Panc1 (cell line): ENCODE measurements at regions not wholly inside any gene's neighbourhood (a gene's known extent, or its start where the extent isn't known, plus 50 kb on each side); places are given as distances from the start of the nearest gene placed in this dataset.

Source experiments
- ATAC-seq: fragments of 200-7000 bp; cut with Tn5 transposase; 2 replicates; pipeline ENCODE4 v1.9.1; 2020; ENCODE audit warnings: mild to moderate bottlenecking, moderate library complexity
- BruUV-seq: library from RNA; stranded (reverse); fragments of 400-500 nt; replicated peaks from 2 replicates; lab custom pipeline; 2021; lab: Mats Ljungman, UMichigan
- CTCF ChIA-PET: fragments of 300-600 bp; sonication (Branson Sonifier 250); formaldehyde crosslinking; loops from one replicate; lab custom pipeline; 2022; ENCODE audit warnings: antibody characterized with exemption; lab: Charles Lee
- POLR2A ChIA-PET: fragments of 300-600 bp; sonication (Branson Sonifier 250); formaldehyde crosslinking; loops from one replicate; lab custom pipeline; 2022; ENCODE audit warnings: antibody characterized with exemption; lab: Charles Lee
- DNase-seq: peaks from one replicate; pipeline ENCODE4 v3.0.0-alpha.2; 2010; ENCODE audit warnings: low read depth, low spot score
- H3K27ac ChIP-seq: 2 replicates; pipeline ENCODE4 v1.5.1; 2011; ENCODE audit warnings: mild to moderate bottlenecking, low read length, inconsistent platforms
- H3K27me3 ChIP-seq: fragments of 200-500 bp; sonication (Bioruptor generic); 2 replicates; pipeline ENCODE4 v1.6.0; 2014; ENCODE audit warnings: low read length, inconsistent platforms; ENCODE audit not compliant: control insufficient read depth, insufficient read depth
- H3K36me3 ChIP-seq: fragments of 200-500 bp; sonication (Bioruptor generic); 2 replicates; pipeline ENCODE4 v1.5.1; 2014; ENCODE audit warnings: inconsistent platforms, mild to moderate bottlenecking, low read length, moderate library complexity; ENCODE audit not compliant: control insufficient read depth, insufficient read depth
- H3K4me1 ChIP-seq: 2 replicates; pipeline ENCODE4 v1.5.1; 2011; ENCODE audit warnings: inconsistent platforms, mild to moderate bottlenecking, low read length, moderate library complexity; ENCODE audit not compliant: control insufficient read depth, insufficient read depth
- H3K4me3 ChIP-seq, 2 experiments: 2 replicates each; pipeline ENCODE4 v1.5.1; 2011 to 2012; ENCODE audit warnings: low read depth in 2 of 2, low read length in 2 of 2, mild to moderate bottlenecking in 2 of 2, inconsistent platforms in 1 of 2, moderate library complexity in 1 of 2
- H3K9me3 ChIP-seq: fragments of 200-500 bp; sonication (Bioruptor generic); 2 replicates; pipeline ENCODE4 v1.5.1; 2014; ENCODE audit warnings: low read depth, mild to moderate bottlenecking, inconsistent platforms, low read length, moderate library complexity; ENCODE audit not compliant: control insufficient read depth, insufficient read depth
- CTCF ChIP-seq: fragments of 450-650 bp; IDR thresholded peaks from 2 replicates; pipeline ENCODE4 v1.5.1; 2017; ENCODE audit warnings: mild to moderate bottlenecking
- POLR2AphosphoS5 ChIP-seq: IDR thresholded peaks from 2 replicates; pipeline ENCODE4 v1.6.1; 2012; ENCODE audit warnings: mild to moderate bottlenecking, low read depth, low read length, moderate library complexity
- SIN3A ChIP-seq: IDR thresholded peaks from 2 replicates; pipeline ENCODE4 v1.6.1; 2012; ENCODE audit warnings: low read depth, mild to moderate bottlenecking, low read length, moderate library complexity, borderline replicate concordance; ENCODE audit not compliant: insufficient read depth
- TCF7L2 ChIP-seq: IDR thresholded peaks from 2 replicates; pipeline ENCODE4 v1.6.1; 2011; ENCODE audit warnings: mild to moderate bottlenecking, low read depth, low read length, inconsistent platforms
- in situ Hi-C: cut with HindIII; loops from 2 replicates; pipeline ENCODE4 v1.10.0; 2016; ENCODE audit warnings: low sequenced_read_pairs, low pct_unique_long_range_greater_than_20kb
- intact Hi-C: fragments of 100-400 bp; cut with micrococcal nuclease; formaldehyde crosslinking; loops from one replicate; pipeline ENCODE4 v1.10.0; 2022; ENCODE audit not compliant: unreplicated experiment
- TF ChIP-seq, protein P1 (sequence below), 2 experiments: IDR thresholded peaks; 2 replicates each; pipeline ENCODE4 v1.6.1; 2011 to 2012; ENCODE audit warnings: low read depth in 2 of 2, control low read depth in 1 of 2, low read length in 1 of 2, mild to moderate bottlenecking in 1 of 2, moderate library complexity in 1 of 2; ENCODE audit not compliant: insufficient read depth in 1 of 2

- BruUV-seq = no TSS peak
- TF ChIP-seq, protein P1, sequence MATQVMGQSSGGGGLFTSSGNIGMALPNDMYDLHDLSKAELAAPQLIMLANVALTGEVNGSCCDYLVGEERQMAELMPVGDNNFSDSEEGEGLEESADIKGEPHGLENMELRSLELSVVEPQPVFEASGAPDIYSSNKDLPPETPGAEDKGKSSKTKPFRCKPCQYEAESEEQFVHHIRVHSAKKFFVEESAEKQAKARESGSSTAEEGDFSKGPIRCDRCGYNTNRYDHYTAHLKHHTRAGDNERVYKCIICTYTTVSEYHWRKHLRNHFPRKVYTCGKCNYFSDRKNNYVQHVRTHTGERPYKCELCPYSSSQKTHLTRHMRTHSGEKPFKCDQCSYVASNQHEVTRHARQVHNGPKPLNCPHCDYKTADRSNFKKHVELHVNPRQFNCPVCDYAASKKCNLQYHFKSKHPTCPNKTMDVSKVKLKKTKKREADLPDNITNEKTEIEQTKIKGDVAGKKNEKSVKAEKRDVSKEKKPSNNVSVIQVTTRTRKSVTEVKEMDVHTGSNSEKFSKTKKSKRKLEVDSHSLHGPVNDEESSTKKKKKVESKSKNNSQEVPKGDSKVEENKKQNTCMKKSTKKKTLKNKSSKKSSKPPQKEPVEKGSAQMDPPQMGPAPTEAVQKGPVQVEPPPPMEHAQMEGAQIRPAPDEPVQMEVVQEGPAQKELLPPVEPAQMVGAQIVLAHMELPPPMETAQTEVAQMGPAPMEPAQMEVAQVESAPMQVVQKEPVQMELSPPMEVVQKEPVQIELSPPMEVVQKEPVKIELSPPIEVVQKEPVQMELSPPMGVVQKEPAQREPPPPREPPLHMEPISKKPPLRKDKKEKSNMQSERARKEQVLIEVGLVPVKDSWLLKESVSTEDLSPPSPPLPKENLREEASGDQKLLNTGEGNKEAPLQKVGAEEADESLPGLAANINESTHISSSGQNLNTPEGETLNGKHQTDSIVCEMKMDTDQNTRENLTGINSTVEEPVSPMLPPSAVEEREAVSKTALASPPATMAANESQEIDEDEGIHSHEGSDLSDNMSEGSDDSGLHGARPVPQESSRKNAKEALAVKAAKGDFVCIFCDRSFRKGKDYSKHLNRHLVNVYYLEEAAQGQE (IDR thresholded peaks at IDR 0.05; ENCODE audit: insufficient read depth in 1 of 2, low read depth in 2 of 2, low read length in 1 of 2) = no peak
- TF ChIP-seq CTCF (no peak), TCF7L2 (no peak), SIN3A (no peak), POLR2AphosphoS5 (no peak)
- Histone ChIP-seq H3K27ac (no peak overlapping the region), H3K36me3 (no peaks in the 10 kb centered on the region), H3K9me3 (no peaks in the 10 kb centered on the region), H3K4me1 (no peaks in the 10 kb centered on the region), H3K27me3 (no peaks in the 10 kb centered on the region), H3K4me3 (no peak overlapping the region)
- POLR2A ChIA-PET = no interaction called here
- ATAC-seq (no peak), DNase-seq (no peak)
- intact Hi-C loops (no loop called here), in situ Hi-C loops (no loop called here)
- CTCF ChIA-PET = no interaction called here
Measured at GRCh38 chr6:101294676-101295075, 98.8 kb upstream of the GRIK2 start.

- Histone ChIP-seq H3K36me3 (no peaks in the 10 kb centered on the region), H3K27ac (no peak overlapping the region), H3K4me3 (no peak overlapping the region), H3K9me3 (no peaks in the 10 kb centered on the region), H3K4me1 (no peaks in the 10 kb centered on the region), H3K27me3 (no peaks in the 10 kb centered on the region)
- intact Hi-C loops (no loop called here), in situ Hi-C loops (no loop called here)
- TF ChIP-seq SIN3A = no peak
- TF ChIP-seq, protein P1 (IDR thresholded peaks at IDR 0.05; ENCODE audit: insufficient read depth in 1 of 2, low read depth in 2 of 2, low read length in 1 of 2) = no peak
- TF ChIP-seq TCF7L2 = 0 out of 2 replicates have a peak, but pooled peaks have one; percentile 41
- TF ChIP-seq POLR2AphosphoS5 = no peak
- TF ChIP-seq CTCF = no peak
- ChIA-PET POLR2A (no interaction called here), CTCF (no interaction called here)
- ATAC-seq (no peak), DNase-seq (no peak)
- BruUV-seq = no TSS peak
Measured at GRCh38 chr6:101296169-101296960, 97.1 kb upstream of the GRIK2 start.
